ENCODE measurements at regions not wholly inside any gene's neighbourhood (a gene's known extent, or its start where the extent isn't known, plus 50 kb on each side); places are given as distances from the start of the nearest gene placed in this dataset.

DNA sequence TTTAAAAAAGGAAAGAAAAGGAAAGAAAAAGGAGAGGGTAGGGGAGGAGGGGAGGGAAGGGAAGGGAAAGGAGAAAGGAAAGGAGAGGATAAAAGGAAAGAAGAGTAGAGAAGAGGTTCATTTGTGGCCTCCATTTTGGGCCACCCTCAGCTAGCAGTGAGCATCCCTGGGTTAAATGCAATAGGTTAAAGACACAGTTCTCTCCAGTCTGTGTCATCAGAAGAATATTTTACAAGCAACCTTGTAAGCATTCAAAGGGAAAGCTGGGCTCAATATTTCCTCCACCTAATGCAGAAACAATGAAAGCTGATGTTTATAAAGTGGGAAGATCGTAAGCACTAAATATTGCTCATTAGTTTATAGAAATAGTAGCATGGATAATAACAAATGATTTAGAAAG, 219.1 kb upstream of the PITRM1 start:
- TF ChIP-seq, protein P1, sequence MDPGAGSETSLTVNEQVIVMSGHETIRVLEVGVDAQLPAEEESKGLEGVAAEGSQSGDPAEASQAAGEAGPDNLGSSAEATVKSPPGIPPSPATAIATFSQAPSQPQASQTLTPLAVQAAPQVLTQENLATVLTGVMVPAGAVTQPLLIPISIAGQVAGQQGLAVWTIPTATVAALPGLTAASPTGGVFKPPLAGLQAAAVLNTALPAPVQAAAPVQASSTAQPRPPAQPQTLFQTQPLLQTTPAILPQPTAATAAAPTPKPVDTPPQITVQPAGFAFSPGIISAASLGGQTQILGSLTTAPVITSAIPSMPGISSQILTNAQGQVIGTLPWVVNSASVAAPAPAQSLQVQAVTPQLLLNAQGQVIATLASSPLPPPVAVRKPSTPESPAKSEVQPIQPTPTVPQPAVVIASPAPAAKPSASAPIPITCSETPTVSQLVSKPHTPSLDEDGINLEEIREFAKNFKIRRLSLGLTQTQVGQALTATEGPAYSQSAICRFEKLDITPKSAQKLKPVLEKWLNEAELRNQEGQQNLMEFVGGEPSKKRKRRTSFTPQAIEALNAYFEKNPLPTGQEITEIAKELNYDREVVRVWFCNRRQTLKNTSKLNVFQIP (CRISPR knock-in tag; IDR thresholded peaks at IDR 0.05; ENCODE audit: borderline replicate concordance, low read depth), result no peak
- TF ChIP-seq, protein P2, sequence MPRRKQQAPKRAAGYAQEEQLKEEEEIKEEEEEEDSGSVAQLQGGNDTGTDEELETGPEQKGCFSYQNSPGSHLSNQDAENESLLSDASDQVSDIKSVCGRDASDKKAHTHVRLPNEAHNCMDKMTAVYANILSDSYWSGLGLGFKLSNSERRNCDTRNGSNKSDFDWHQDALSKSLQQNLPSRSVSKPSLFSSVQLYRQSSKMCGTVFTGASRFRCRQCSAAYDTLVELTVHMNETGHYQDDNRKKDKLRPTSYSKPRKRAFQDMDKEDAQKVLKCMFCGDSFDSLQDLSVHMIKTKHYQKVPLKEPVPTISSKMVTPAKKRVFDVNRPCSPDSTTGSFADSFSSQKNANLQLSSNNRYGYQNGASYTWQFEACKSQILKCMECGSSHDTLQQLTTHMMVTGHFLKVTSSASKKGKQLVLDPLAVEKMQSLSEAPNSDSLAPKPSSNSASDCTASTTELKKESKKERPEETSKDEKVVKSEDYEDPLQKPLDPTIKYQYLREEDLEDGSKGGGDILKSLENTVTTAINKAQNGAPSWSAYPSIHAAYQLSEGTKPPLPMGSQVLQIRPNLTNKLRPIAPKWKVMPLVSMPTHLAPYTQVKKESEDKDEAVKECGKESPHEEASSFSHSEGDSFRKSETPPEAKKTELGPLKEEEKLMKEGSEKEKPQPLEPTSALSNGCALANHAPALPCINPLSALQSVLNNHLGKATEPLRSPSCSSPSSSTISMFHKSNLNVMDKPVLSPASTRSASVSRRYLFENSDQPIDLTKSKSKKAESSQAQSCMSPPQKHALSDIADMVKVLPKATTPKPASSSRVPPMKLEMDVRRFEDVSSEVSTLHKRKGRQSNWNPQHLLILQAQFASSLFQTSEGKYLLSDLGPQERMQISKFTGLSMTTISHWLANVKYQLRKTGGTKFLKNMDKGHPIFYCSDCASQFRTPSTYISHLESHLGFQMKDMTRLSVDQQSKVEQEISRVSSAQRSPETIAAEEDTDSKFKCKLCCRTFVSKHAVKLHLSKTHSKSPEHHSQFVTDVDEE (CRISPR knock-in tag; IDR thresholded peaks at IDR 0.05), result no peak
- no peak for TF ChIP-seq GLIS3 (CRISPR knock-in tag; IDR thresholded peaks at IDR 0.05)
- TF ChIP-seq CREB5 (CRISPR knock-in tag; IDR thresholded peaks at IDR 0.05; ENCODE audit: low read depth), result no peak
- no peak for TF ChIP-seq ZNF565 (CRISPR knock-in tag; conservative IDR thresholded peaks at IDR 0.05; ENCODE audit: low read depth)
- no peak for TF ChIP-seq RARB (CRISPR knock-in tag; IDR thresholded peaks at IDR 0.05)
- TF ChIP-seq ZFP3 (CRISPR knock-in tag; IDR thresholded peaks at IDR 0.05), result no peak
